ENCODE measurements at regions not wholly inside any gene's neighbourhood (a gene's known extent, or its start where the extent isn't known, plus 50 kb on each side); places are given as distances from the start of the nearest gene placed in this dataset.

DNA sequence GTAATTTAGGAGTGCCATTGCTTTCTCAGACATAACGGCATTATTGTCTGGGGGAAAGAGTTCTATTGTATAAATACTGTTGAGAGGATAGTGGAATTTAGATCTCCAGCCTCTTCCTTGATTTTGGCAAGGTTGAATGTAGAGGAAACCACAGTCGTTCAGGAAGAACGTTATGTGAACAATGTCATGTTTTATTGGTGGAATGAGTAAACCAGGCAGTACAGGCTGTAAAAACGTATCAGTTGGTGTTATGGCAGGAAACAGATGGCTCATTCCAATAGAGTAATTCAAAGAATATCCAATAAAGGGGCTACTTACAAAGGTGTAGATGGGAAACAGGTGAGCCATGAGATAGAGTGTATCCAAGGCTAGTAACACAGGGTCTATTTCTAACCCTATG lies 123.6 kb upstream of the SLC35B3 start:
- no peak for DNase-seq (ENCODE audit: low read depth in 4 of 4, low spot score in 1 of 4)

DNA sequence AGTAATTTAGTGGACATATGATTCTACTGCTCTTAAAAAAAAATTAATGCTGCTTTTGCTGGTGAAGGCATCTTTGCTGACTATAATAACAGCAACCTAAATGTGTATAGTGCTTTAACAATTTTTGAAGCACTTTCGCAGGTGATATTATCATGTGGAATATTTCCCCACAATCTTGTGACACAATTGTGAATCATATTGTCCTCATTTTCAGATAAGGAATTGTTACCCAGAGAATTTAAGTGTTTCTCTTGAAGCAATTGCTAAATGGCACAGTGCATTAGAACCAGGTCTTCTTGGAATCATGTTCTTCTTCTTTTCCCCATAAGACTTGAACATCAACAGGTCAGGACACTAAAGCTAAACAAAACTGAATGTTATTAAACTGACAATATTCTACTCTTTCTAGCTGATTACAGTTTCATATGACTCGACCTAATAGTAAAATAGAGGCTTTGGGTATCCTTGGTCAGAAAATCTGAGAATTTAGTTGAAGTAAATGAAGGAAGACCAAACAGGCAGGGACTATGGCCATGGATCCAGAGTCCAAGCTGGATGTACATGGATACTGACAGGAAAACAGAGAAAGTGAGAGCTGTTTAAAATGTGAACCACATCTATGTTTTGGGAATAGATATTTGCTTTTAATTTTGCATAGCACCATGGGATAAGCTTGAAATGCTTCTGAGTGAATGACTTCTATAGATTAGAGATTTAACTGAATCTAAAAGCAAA lies 121.8 kb upstream of the SLC35B3 start:
- no peak for DNase-seq (ENCODE audit: low read depth in 4 of 4, low spot score in 1 of 4)

DNA sequence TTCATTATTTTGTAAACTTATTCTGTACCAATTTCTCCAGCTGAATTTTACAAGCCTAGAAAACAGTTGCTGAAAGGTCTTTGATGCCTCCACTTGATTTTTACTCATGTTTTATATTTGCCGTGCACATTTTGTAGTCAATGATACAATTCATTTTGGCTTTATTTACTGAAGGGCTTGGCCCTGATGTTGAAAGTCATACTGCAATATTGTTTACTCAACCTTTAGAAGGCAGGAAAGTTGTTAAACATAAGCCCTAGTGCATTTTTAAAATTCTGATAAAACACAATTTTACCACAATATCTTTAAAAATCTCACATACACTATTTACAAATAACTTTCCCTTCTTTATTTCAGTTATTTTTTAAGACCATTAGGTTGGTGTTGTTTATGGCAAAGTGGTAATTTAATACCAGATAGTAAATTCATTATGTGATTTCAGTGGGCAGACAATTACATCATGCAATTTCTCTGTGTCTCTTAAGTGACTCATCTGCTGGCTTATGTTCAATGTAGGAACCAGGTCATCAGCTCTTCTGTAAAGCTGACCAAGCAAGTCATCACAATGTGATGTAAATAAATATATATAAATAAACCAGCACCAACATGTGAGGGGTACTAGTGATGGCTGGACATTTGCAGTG lies 121.1 kb upstream of the SLC35B3 start:
- no peak for DNase-seq (ENCODE audit: low read depth in 4 of 4, low spot score in 1 of 4)

DNA sequence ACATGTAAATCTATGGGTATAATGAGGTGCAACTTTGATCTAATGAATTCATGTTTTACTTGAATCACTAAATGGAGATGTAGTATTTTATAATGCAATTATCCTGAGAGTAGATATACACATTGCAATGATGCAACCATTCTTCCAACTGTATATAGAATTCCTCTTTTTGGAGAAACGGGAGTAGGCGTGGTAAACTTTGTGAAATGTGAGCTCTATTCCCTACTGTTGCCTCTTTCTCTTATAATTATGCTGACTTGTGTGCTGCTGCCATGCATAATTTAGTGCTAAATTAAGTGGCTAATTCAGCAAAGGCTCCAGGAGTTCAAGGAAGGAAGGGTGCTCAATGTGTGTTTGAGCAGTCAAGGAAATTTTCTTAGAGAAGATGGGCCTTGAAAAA lies 116.6 kb upstream of the SLC35B3 start:
- no peak for DNase-seq (ENCODE audit: low read depth in 4 of 4, low spot score in 1 of 4)

DNA sequence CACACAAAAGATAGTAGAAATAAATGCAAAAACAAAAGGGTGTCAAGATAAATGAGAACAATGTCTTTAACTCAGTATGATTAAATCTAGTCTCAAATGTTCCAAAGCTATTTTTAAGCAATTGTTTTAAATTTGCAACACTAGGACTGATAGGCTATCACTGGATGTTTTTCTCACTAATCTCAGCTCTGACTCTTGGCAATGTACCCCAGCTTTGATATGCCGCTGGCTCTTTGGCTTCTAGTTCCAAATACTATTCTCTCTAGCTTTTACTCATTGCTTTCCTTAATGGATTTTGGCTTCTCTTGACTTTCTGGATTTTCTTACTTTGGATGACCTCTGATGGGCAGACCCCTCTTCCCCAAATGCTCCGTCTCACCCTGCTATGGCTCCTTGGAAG lies 116.0 kb upstream of the SLC35B3 start:
- DNase-seq (ENCODE audit: low read depth in 4 of 4, low spot score in 1 of 4) = no peak

DNA sequence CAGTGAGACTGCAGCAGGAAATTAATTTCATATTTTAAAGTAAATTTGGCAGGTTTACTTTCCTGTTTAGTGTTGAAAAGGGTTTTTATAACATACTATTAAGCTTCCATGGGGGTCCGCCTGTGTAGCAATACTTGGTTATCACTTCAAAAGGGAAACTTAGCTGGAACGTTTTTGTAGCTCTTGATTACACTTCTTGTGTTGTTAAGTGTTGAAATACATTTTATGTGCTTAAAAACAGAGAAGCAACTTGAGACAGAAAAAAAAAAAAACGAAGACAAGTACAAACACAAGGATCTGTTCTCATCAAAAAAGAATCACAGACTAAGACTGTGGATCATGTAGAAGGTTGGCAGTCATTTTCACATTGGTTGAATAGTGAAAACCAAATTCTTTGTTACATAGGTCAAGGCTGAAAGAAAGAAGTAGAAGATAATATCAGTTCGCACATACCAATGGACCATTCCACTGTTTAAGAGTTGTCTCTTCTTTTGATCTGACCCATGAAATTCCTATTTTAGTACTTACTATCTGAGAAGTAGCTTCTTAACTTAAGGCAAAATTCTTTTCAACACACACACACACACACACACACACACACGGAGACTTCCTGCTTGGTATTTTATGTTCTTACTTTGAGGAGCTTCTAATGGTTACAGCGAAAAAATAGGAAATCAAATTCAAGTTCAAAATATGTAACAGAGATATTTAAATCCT lies 113.9 kb upstream of the SLC35B3 start:
- DNase-seq (ENCODE audit: low read depth in 4 of 4, low spot score in 1 of 4) = no peak

DNA sequence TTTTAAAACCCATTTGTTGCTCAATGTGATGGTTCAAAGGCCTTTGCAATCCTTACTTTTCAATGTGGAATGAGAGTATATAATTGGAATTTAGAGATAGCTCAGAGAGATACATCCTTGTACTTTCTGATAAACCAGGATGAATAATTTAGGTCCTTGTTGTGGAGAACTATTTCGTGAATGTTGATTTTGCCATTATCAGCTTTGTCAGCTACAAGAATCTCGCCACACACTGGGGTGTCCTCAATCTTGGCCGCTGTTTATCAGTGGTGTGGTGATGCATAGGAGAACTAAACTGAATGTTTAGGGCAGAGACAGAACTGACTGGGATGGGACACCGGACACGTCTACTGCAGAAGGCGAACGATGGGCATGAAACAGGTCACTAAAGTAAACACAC lies 111.2 kb upstream of the SLC35B3 start:
- no peak for DNase-seq (ENCODE audit: low read depth in 4 of 4, low spot score in 1 of 4)

DNA sequence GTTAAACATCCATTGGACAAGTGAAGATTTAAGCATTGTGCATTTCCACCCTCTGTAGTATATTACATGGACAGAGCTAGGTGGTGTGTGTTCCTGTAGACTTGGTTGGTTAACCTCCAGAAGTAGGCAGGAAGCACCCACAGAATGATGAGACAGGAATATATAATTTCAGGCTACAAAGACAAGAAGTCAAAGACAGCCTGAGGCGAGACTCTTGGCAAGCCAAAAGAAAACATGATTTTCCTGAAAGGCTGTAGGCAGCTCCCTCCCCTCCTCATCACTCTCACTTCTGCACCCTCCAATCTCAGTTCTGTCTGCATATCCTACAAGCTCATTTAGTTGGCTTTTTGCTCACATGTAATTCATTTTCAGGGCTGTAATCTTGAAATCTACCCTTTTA lies 110.0 kb upstream of the SLC35B3 start:
- DNase-seq (ENCODE audit: low read depth in 4 of 4, low spot score in 1 of 4) = no peak

DNA sequence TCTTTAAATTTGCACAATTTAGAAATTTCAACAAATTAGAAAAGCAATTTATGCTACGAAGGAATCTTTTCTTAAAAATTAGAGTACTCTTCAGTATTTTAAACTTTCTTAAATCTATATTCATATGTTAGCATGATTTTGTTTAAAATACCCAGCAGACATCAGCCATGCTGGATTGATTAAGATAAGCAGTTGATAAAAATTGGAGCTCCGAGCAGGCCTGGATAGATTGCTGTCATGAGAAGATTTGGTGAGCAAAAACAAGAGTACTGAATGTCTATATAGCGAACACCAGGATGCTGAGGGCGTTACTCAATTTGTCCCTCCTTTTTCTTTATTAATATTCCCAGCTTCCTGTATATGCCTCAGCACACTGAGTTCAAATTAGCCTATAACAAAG lies 108.4 kb upstream of the SLC35B3 start:
- DNase-seq (ENCODE audit: low read depth in 4 of 4, low spot score in 1 of 4) = no peak

DNA sequence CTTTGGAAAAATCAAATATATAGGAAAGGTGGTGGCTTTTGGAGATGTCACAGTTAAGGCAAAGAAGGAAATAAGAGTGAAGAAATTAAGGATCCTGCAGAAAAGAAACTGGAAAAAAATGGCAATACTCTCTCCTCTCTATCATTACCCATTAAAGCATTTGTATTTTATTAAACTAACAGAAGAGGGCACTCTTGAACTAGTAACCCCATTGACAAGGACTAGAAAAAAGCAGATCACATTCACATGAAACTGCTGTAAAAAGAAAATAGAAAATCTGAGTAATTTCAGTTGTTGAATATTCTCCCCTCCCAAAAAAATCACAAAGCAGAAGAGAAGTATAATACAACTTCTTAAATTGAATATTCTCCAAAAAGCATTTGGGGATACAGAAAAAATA lies 104.1 kb upstream of the SLC35B3 start:
- no peak for DNase-seq (ENCODE audit: low read depth in 4 of 4, low spot score in 1 of 4)

DNA sequence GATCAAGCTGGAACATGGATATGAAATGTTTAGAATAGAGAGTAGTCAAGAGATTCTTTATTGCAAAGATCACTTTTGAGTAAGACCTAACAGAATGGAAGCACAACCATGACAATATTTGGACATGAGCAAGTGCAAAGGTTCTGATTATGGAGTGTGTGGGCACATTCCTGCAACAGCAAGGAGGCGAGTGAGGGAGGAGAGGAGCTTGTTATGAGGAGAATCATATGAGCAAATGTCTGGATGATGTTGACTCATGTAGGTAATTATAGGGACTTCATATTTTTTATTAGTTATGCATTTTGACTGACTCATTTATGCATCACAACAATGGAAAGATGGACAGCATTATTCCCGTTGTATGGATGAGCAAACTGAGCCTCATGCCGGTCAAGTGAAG lies 100.8 kb upstream of the SLC35B3 start:
- no peak for DNase-seq (ENCODE audit: low read depth in 4 of 4, low spot score in 1 of 4)

DNA sequence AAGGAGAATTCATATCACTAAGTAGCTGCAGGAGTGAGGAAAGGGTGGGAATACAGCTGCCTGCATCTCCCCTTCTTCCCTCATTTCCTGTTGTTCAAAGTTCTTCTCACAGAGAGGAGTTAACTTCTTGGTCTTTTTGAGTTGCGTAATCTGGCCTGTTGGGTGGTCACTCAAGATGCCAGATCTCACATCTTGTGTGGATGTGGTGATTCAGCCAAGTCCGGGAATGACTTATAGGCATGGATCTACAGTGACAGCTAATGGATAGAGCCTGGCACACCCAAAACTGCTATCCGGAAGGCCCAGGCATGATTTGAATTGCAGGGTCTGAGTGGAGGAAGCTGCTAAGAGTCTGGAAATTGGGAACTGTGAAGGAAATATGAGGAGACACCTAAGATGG lies 100.2 kb upstream of the SLC35B3 start:
- DNase-seq (ENCODE audit: low read depth in 4 of 4, low spot score in 1 of 4) = no peak

DNA sequence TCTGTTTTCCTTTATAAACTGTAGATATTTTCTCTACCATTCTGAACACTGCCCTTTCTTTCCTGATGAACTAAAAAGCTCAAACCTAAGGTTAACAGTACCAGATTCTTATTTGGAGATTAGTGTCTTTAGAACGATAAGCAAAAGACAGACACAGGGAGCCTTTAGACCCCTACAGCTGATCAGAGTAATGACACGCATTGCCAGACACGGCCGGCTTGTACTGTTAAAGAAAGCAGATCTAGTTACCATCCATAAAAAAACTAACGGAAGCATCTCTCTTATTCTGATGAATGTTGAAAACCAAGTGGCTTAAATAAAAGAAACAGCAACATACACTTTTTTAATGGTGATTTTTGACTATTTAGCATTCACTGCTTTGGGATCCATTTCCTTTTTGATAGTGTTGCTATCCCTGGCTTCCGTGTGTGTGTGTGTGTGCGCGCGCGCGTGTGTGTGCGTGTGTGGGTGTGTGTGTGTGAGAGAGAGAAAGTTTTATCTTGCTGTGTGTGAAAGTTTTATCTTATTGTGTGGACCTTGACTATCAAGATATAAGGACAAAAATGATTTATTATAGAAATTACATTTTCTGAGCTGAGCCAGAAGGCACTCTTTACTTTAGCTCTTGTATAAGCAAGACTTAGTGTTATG lies 95.6 kb upstream of the SLC35B3 start:
- no peak for DNase-seq (ENCODE audit: low read depth in 4 of 4, low spot score in 1 of 4)

DNA sequence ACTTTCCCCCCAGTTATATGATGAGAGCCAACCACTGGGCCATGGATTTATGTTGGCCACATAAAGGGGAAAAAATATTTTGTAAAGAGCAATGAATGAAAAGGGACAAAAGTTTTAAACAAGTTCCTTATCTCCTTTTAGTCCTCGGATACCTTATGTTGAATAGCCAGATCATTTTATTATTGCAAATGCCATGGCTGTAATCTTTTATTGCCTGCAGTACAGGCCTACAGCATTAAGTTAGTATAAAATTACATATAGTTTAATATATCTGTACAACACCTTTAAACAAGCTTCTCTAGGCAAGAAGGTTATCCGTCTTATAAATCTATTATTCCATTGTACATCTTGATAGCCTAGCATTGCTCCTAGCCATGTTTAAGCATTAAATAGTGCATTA lies 93.9 kb upstream of the SLC35B3 start:
- no peak for DNase-seq (ENCODE audit: low read depth in 4 of 4, low spot score in 1 of 4)

DNA sequence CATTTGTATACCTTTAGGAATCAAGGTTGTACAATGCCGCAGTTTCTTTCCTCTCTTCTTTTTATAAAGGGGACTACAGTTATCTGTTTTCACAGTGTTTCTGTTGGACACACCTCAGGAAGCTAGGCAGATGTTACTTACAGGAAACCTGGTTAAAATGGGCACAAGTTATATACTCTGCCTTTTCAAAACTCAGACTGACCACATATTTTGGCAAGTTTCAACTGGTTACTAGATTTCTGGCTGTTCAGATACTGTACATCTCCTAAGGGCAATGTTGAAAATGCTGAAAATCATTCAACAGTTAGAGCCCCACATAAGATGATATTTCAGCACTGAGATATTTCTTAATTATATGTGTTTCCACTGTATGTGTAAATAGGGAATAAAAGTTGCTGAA lies 92.5 kb upstream of the SLC35B3 start:
- no peak for DNase-seq (ENCODE audit: low read depth in 4 of 4, low spot score in 1 of 4)

DNA sequence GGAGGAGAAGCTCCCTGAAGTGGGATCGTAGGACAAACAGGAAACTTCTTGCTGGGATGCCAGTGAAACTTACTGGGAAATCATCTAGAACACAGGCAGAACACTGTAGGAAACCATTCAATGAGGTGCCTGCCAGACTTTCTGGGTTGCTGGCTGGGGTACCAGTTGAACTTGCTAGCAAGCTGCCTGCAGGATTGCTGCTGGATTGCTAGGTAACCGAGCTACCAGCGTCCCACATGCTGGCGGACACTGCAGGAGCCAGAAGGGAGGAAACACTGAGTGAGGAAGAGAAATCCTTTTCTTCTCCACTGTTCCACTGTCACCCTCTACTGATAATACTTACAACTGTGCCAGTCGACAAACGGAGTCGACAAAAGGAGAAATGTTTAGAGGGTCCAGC lies 91.3 kb upstream of the SLC35B3 start:
- DNase-seq (ENCODE audit: low read depth in 4 of 4, low spot score in 1 of 4) = no peak

DNA sequence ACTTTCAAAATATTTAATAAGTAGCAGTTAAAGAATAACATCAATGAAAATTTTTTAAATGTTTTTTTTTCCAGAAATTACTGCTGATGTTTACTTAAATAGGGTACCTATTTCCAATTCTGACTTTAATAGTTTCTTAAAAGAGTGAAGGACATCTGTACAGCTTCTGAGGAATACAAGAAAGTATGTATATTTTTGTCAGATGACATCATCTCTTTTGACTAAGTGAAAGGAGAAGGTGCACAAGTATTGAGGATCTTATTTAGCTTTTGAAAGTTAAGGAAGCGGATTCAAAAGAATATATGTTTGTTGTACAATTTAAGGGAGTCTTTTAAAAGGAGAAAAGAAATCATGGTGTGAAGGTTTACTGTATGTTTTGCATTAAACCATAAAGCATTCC lies 90.0 kb upstream of the SLC35B3 start:
- no peak for DNase-seq (ENCODE audit: low read depth in 4 of 4, low spot score in 1 of 4)

DNA sequence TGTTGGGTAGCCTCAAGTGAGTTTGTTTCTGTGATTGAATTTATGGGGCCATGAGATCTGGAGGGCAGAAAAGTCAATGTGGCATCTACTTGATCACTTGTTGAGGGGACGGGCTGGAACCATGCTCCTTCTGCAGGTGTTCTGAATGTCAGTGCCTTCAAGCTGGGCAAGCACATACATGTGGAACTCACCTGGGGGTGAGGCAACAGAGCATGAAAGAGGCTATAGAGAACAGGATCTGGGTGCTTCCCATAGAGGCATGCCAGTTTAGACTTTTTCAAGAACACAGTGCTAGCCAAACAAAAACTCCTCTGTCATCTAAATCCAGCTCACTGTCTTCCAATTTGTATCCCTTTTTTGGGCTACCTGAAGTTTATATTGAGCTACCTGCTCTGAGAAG lies 77.8 kb upstream of the SLC35B3 start:
- DNase-seq (ENCODE audit: low read depth in 4 of 4, low spot score in 1 of 4) = no peak

DNA sequence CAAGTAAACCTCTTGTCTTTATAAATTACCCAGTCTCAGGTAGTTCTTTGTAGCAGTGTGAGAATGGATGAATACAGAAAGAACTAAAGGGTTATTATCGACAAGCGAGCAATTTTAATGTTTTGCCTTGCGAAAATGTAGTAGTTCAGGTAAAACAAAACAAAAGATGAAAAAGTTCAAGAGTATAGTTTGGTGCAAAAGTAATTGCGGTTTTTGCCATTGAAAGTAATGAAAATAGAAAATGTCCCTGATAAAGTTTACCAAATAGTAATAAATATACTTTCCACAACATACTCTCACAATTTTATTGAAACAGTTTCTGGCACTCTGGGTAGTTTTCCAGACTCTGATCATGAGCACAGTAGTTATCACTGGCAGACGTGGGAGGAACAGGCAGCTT lies 71.9 kb upstream of the SLC35B3 start:
- DNase-seq (ENCODE audit: low read depth in 4 of 4, low spot score in 1 of 4) = no peak

DNA sequence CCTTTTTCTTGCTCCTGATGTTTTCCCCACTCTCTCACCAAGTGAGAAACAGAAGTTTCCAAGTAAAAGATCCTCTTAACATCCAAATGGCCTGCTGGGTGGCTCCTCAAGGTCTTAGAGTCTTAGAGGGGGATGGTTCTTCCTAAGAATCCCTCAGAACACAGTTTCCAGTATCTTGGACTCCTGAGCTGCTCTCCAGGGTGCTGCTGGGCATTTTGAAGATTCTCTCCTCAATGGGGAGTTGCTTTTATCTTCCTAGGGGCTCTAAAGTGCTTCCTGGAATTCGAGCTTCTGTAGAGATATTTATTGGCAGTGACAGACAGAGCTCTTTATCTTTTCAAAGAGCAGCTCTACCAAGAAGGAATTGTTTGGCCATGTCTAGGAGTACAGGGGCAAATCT lies 70.8 kb upstream of the SLC35B3 start:
- DNase-seq (ENCODE audit: low read depth in 4 of 4, low spot score in 1 of 4) = no peak

DNA sequence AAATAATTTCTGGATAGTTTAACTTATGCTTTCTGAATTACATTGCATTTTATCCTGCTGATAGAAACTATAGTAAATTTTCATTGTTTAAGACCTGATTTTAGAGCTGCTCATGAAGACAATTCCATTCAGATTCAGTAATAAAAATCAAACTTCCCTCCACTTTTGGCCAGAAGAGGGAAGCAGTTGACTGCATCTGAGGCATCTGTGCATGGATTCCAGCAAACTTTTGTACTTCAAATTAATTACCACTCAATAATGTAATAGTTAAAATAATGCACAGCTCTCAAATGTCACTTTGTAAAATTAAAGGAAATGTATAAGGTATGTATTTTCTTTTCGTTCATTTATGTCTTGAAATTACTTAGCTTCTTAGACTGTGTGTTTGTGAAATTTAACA lies 64.2 kb upstream of the SLC35B3 start:
- no peak for DNase-seq (ENCODE audit: low read depth in 4 of 4, low spot score in 1 of 4)

DNA sequence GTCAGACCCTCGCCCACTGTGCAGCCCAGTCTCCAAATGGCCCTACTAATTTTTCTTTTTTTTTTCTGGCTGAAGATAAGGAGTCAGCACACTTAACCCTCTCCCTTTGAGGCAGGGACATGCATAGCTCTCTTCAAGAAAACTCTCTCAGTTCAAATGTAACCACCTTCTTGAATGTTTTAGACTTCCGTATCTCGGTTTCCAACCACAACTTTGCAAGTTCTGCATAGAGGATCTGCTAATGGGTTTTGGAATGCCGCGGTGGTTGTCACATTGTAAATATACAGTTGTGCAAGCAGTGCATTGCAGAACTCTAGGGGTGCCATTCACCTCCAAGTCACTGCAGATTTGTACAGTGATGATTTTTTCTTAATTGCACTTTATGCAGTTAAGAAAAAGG lies 59.4 kb upstream of the SLC35B3 start:
- DNase-seq (ENCODE audit: low read depth in 4 of 4, low spot score in 1 of 4) = no peak

All from stimulated activated CD4-positive, alpha-beta T cell treated with anti-CD3 and anti-CD28 coated beads, Interleukin-1b, Interleukin-23, amount 100 ng/mL, for 24 hours (primary cell).